Testis (tissue), 2 donors: ENCODE measurements at regions not wholly inside any gene's neighbourhood (a gene's known extent, or its start where the extent isn't known, plus 50 kb on each side); places are given as distances from the start of the nearest gene placed in this dataset.

Experiments
- CTCF ChIP-seq, 3 experiments: fragments of 450-650 bp in 2 of 3; fragments of 200-600 bp in 1 of 3; sonication (generic) in 1 of 3; IDR thresholded peaks; one replicate each; pipeline ENCODE4 v1.5.1; 2016 to 2019; ENCODE audit warnings: antibody characterized with exemption in 3 of 3, mild to moderate bottlenecking in 2 of 3, moderate library complexity in 1 of 3
- POLR2A ChIP-seq: fragments of 450-650 bp; IDR thresholded peaks from one replicate; pipeline ENCODE4 v1.6.1; 2017; ENCODE audit warnings: antibody characterized with exemption, mild to moderate bottlenecking, moderate library complexity

DNA sequence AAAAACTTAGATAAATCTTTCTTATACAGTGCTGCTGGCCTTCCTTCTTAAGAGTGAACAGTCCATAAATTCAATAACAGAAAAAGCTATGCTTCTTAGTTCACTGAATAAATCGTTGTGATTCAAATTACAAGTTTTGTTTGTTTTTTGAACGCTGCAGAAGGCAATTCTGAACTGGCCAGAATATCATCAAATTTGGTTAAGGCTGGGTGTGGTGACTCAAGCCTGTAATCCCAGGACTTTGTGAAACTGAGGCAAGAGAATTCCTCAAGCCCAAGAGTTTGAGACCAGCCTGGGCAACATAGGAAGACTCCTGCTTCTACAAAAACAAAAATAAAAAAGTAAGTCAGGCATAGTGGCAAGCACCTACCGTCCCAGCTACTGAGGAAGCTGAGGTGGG, 111.2 kb upstream of the SLC39A10 start:
- no peak for TF ChIP-seq CTCF (IDR thresholded peaks at IDR 0.05)
- TF ChIP-seq POLR2A = no peak
